IMR-90 (cell line): ENCODE measurements at regions not wholly inside any gene's neighbourhood (a gene's known extent, or its start where the extent isn't known, plus 50 kb on each side); places are given as distances from the start of the nearest gene placed in this dataset.

ENCODE experiments used
- ATAC-seq: fragments of 200-7000 bp; cut with Tn5 transposase; 2 replicates; pipeline ENCODE4 v1.9.1; 2020; ENCODE audit warnings: low read depth, mild to moderate bottlenecking, moderate library complexity
- BruUV-seq: library from RNA; stranded (reverse); fragments of 400-500 nt; replicated peaks from 2 replicates; lab custom pipeline; 2021; lab: Mats Ljungman, UMichigan
- CTCF ChIA-PET: fragments of 300-600 bp; formaldehyde crosslinking; extraction: SDS; loops from one replicate; lab custom pipeline; 2021; ENCODE audit warnings: antibody characterized with exemption; lab: Yijun Ruan, JAX
- POLR2A ChIA-PET: fragments of 300-600 bp; sonication (Branson Sonifier 250); formaldehyde crosslinking; loops from one replicate; lab custom pipeline; 2022; ENCODE audit warnings: antibody characterized with exemption; ENCODE audit not compliant: unreplicated experiment; lab: Charles Lee
- DNase-seq: peaks from one replicate; pipeline ENCODE4 v3.0.0; 2013
- H2AFZ ChIP-seq: replicated peaks from 2 replicates; pipeline ENCODE3; 2013; ENCODE audit warnings: low read length, mild to moderate bottlenecking; ENCODE audit not compliant: poor library complexity
- H2AK5ac ChIP-seq: 2 replicates; pipeline ENCODE4 v1.6.1; 2013; ENCODE audit warnings: low read depth, low read length, inconsistent platforms
- H2AK9ac ChIP-seq: replicated peaks from 2 replicates; pipeline ENCODE3; 2013; ENCODE audit warnings: mild to moderate bottlenecking, low read depth, low read length, moderate library complexity; ENCODE audit not compliant: poor library complexity
- H2BK120ac ChIP-seq: 2 replicates; pipeline ENCODE4 v1.6.1; 2013; ENCODE audit warnings: low read depth, low read length, inconsistent platforms
- H2BK15ac ChIP-seq: 3 replicates; pipeline ENCODE4 v1.6.1; 2013; ENCODE audit warnings: low read depth, low read length, inconsistent platforms
- H2BK20ac ChIP-seq: 2 replicates; pipeline ENCODE4 v1.6.1; 2013; ENCODE audit warnings: low read depth, mild to moderate bottlenecking, inconsistent platforms, low read length, moderate library complexity
- H2BK5ac ChIP-seq: 2 replicates; pipeline ENCODE4 v1.6.1; 2013; ENCODE audit warnings: mild to moderate bottlenecking, low read depth, low read length, inconsistent platforms; ENCODE audit not compliant: poor library complexity, severe bottlenecking
- H3K14ac ChIP-seq: replicated peaks from 2 replicates; pipeline ENCODE4 v1.6.1; 2013; ENCODE audit warnings: low read depth, low read length, inconsistent platforms
- H3K18ac ChIP-seq: 2 replicates; pipeline ENCODE4 v1.6.1; 2013; ENCODE audit warnings: low read depth, low read length, control low read depth
- H3K23ac ChIP-seq: 2 replicates; pipeline ENCODE4 v1.6.1; 2013; ENCODE audit warnings: low read depth, low read length, inconsistent platforms
- H3K27ac ChIP-seq: 2 replicates; pipeline ENCODE4 v1.5.1; 2013; ENCODE audit warnings: mild to moderate bottlenecking, control low read depth, low read length; ENCODE audit not compliant: insufficient read depth
- H3K27me3 ChIP-seq: 2 replicates; pipeline ENCODE4 v1.6.1; 2013; ENCODE audit warnings: low read length; ENCODE audit not compliant: control insufficient read depth, insufficient read depth
- H3K36me3 ChIP-seq: 2 replicates; pipeline ENCODE4 v1.6.1; 2013; ENCODE audit warnings: low read length, mixed read lengths; ENCODE audit not compliant: control insufficient read depth, insufficient read depth
- H3K4ac ChIP-seq: 2 replicates; pipeline ENCODE4 v1.6.1; 2013; ENCODE audit warnings: low read depth, low read length, inconsistent platforms
- H3K4me1 ChIP-seq: 2 replicates; pipeline ENCODE4 v1.6.1; 2013; ENCODE audit warnings: low read length, mixed read lengths; ENCODE audit not compliant: control insufficient read depth, insufficient read depth
- H3K4me2 ChIP-seq: 2 replicates; pipeline ENCODE4 v1.6.1; 2013; ENCODE audit warnings: low read depth, mild to moderate bottlenecking, control low read depth, low read length, moderate library complexity
- H3K4me3 ChIP-seq: 2 replicates; pipeline ENCODE4 v1.5.1; 2013; ENCODE audit warnings: low read depth, mild to moderate bottlenecking, control low read depth, low read length, moderate library complexity; ENCODE audit not compliant: insufficient read depth
- H3K56ac ChIP-seq: 2 replicates; pipeline ENCODE4 v1.6.1; 2013; ENCODE audit warnings: low read length, inconsistent platforms; ENCODE audit not compliant: insufficient read depth; ENCODE audit errors: extremely low read depth
- H3K79me1 ChIP-seq, 2 experiments: 2 replicates each; pipeline ENCODE4 v1.6.1; 2013; ENCODE audit warnings: low read length in 2 of 2, inconsistent platforms in 1 of 2, low read depth in 1 of 2
- H3K9ac ChIP-seq: 2 replicates; pipeline ENCODE4 v1.6.1; 2013; ENCODE audit warnings: low read depth, low read length, control low read depth
- H3K9me1 ChIP-seq: 2 replicates; pipeline ENCODE4 v1.6.1; 2013; ENCODE audit warnings: low read length, inconsistent platforms; ENCODE audit not compliant: insufficient read depth
- H3K9me3 ChIP-seq: 2 replicates; pipeline ENCODE4 v1.6.1; 2013; ENCODE audit warnings: low read length; ENCODE audit not compliant: control insufficient read depth, insufficient read depth
- H4K20me1 ChIP-seq: 2 replicates; pipeline ENCODE4 v1.6.1; 2013; ENCODE audit warnings: low read length, inconsistent platforms; ENCODE audit not compliant: insufficient read depth
- H4K5ac ChIP-seq: 2 replicates; pipeline ENCODE4 v1.6.1; 2013; ENCODE audit warnings: mild to moderate bottlenecking, low read depth, low read length, control low read depth
- H4K8ac ChIP-seq, 2 experiments: 2 replicates each; pipeline ENCODE4 v1.6.1; 2013; ENCODE audit warnings: low read depth in 2 of 2, low read length in 2 of 2, control low read depth in 1 of 2, inconsistent platforms in 1 of 2
- H4K91ac ChIP-seq: 2 replicates; pipeline ENCODE4 v1.6.1; 2013; ENCODE audit warnings: low read depth, low read length, inconsistent platforms; ENCODE audit not compliant: insufficient read depth
- SMC3 ChIP-seq: fragments of 150-350 bp; IDR thresholded peaks from 2 replicates; pipeline ENCODE4 v1.6.1; 2016; ENCODE audit warnings: low read depth, mild to moderate bottlenecking, antibody characterized with exemption, low read length, moderate library complexity
- whole genome bisulfite sequencing, 2 experiments: methylation state at CpG; one replicate each; pipeline versions ENCODE4 v1.1.5 to v1.1.7; 2013; ENCODE audit warnings: missing lambda C conversion rate in 2 of 2; ENCODE audit not compliant: insufficient read length in 1 of 2; ENCODE audit errors: extremely low coverage in 2 of 2; 5-methylcytosine and 5-hydroxymethylcytosine counted together
- dilution Hi-C: fragments of 300-500 bp; cut with HindIII; formaldehyde crosslinking; loops from one replicate; pipeline ENCODE4 v1.14.3; 2018; ENCODE audit warnings: low sequenced_read_pairs; ENCODE audit not compliant: unreplicated experiment
- in situ Hi-C: fragments of 300-500 bp; cut with MboI; formaldehyde crosslinking; loops from 3 replicates; pipeline ENCODE4 v1.14.3; 2019; ENCODE audit warnings: low sequenced_read_pairs, inconsistent platforms, mixed read lengths
- intact Hi-C: fragments of 100-400 bp; cut with micrococcal nuclease; formaldehyde crosslinking; loops from 2 replicates; pipeline ENCODE4 v1.10.0; 2022

DNA sequence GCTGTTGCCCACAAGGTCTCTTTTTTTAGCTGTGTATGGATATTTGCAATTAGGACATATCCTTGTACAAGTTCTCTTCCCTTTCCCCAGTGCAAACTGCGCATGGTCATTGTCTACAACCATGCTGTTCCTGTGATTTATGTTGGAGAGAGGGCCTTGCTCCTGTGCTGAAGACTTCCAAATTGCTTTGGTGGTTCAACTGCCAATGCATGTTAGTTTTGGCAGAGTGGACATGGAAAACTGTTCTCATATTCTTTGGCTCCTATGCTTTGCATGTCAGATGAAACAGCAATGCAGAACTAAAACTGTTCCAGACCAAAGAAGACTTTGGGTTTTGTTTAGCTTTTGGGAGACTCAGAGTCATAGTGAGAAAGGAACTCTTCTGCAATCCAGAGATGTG lies 148.8 kb upstream of the EDNRA start:
- H3K4ac ChIP-seq: no peak overlapping the region
- H2AK5ac ChIP-seq: no peak overlapping the region
- no peak overlapping the region for H2AK9ac ChIP-seq
- H3K4me1 ChIP-seq: peaks cover 4% of the 10 kb centered on the region
- CTCF ChIA-PET: no interaction called here
- H4K91ac ChIP-seq: no peak overlapping the region
- no peak overlapping the region for H3K14ac ChIP-seq
- no peaks in the 10 kb centered on the region for H3K9me3 ChIP-seq
- no peaks in the 10 kb centered on the region for H4K20me1 ChIP-seq
- dilution Hi-C loops: no loop called here
- in situ Hi-C loops: no loop called here
- no peaks in the 10 kb centered on the region for H3K9me1 ChIP-seq
- H2BK5ac ChIP-seq: no peak overlapping the region
- H3K4me2 ChIP-seq: no peak overlapping the region
- no peaks in the 10 kb centered on the region for H3K27me3 ChIP-seq
- no peak overlapping the region for H2BK120ac ChIP-seq
- H3K27ac ChIP-seq: no peak overlapping the region
- BruUV-seq: no TSS peak
- ATAC-seq (no peak), DNase-seq (no peak)
- no peak overlapping the region for H3K23ac ChIP-seq
- no peak overlapping the region for H2AFZ ChIP-seq
- no peaks in the 10 kb centered on the region for H3K36me3 ChIP-seq
- H2BK15ac ChIP-seq: no peak overlapping the region
- no CpG with 5 or more reads among the region's 1 CpG for WGBS, 2 experiments
- no peak overlapping the region for H2BK20ac ChIP-seq
- H4K5ac ChIP-seq: no peak overlapping the region
- intact Hi-C loops: no loop called here
- no peak overlapping the region for H3K9ac ChIP-seq
- POLR2A ChIA-PET: no interaction called here
- no peak overlapping the region for H3K4me3 ChIP-seq
- H4K8ac ChIP-seq: no peak overlapping the region
- no peak overlapping the region for H3K18ac ChIP-seq
- H3K79me1 ChIP-seq: no peaks in the 10 kb centered on the region
- no peak overlapping the region for H3K56ac ChIP-seq
- no peak for TF ChIP-seq SMC3
